Kidney (tissue), 13 donors: ENCODE measurements at regions not wholly inside any gene's neighbourhood (a gene's known extent, or its start where the extent isn't known, plus 50 kb on each side); places are given as distances from the start of the nearest gene placed in this dataset.

Source experiments
- DNase-seq, 5 donors: peaks; one replicate each; pipeline ENCODE4 v3.0.0-alpha.2; 2013 to 2020
- FAIRE-seq: peaks from 2 replicates; lab custom pipeline; 2012; peaks lifted over from hg19 to GRCh38; lab: Jason Lieb, UNC
- H3K27ac ChIP-seq, 2 donors: one replicate each; pipeline ENCODE4 v1.7.0; 2013; ENCODE audit warnings: low read depth in 2 of 2, low read length in 2 of 2, inconsistent platforms in 1 of 2
- H3K27me3 ChIP-seq: one replicate; pipeline ENCODE4 v1.7.1; 2013; ENCODE audit warnings: low read length, inconsistent platforms; ENCODE audit not compliant: control insufficient read depth, insufficient read depth
- H3K36me3 ChIP-seq, 3 donors: one replicate each; pipeline versions ENCODE4 v1.7.0 to v1.7.1; 2013; ENCODE audit warnings: low read length in 3 of 3, control low read depth in 1 of 3, inconsistent platforms in 1 of 3; ENCODE audit not compliant: insufficient read depth in 3 of 3, control insufficient read depth in 2 of 3
- H3K4me1 ChIP-seq, 3 donors: one replicate each; pipeline versions ENCODE4 v1.7.0 to v1.7.1; 2013; ENCODE audit warnings: low read length in 3 of 3, inconsistent platforms in 1 of 3, low read depth in 1 of 3; ENCODE audit not compliant: control insufficient read depth in 2 of 3, insufficient read depth in 2 of 3
- H3K4me3 ChIP-seq, 3 donors: one replicate each; pipeline versions ENCODE4 v1.7.0 to v1.8.1; 2013; ENCODE audit warnings: low read length in 3 of 3, control low read depth in 1 of 3, inconsistent platforms in 1 of 3
- H3K9ac ChIP-seq, 3 donors: one replicate each; pipeline versions ENCODE4 v1.7.0 to v1.7.1; 2013; ENCODE audit warnings: low read length in 3 of 3, control low read depth in 1 of 3, inconsistent platforms in 1 of 3
- H3K9me3 ChIP-seq, 3 donors: one replicate each; pipeline versions ENCODE4 v1.7.0 to v1.7.1; 2013; ENCODE audit warnings: low read length in 3 of 3, control low read depth in 1 of 3, inconsistent platforms in 1 of 3; ENCODE audit not compliant: control insufficient read depth in 2 of 3, insufficient read depth in 1 of 3
- CTCF ChIP-seq: IDR thresholded peaks from 3 replicates; pipeline ENCODE4 v1.5.1; 2012; ENCODE audit warnings: mild to moderate bottlenecking, moderate library complexity, borderline replicate concordance; ENCODE audit not compliant: insufficient read depth; ENCODE audit errors: extremely low read depth
- intact Hi-C: fragments of 100-400 bp; cut with DNase I; formaldehyde crosslinking; loops from one replicate; pipeline ENCODE4 v1.11.1; 2022
- donor health status: control.
- donor health status: control.
- donor health status: control.
- donor health status: control.
- donor health status: control.
- donor health status: DM: yes; HTN: yes; CAD: no.
- donor health status: Normal renal cell carcinoma (clear cell type).

GRCh38 chr13:58879114-58879513 lies 1247.6 kb downstream of the PCDH17 start:
- no peak for TF ChIP-seq CTCF
- intact Hi-C loops: no loop called here
- no peak overlapping the region for H3K27ac ChIP-seq
- H3K27me3 ChIP-seq: no peaks in the 10 kb centered on the region
- H3K4me1 ChIP-seq: peaks cover 0 to 3% (median 0%) of the 10 kb centered on the region in 3 donors
- H3K9ac ChIP-seq: no peak overlapping the region
- no peak for FAIRE-seq
- H3K9me3 ChIP-seq: no peaks in the 10 kb centered on the region
- no peaks in the 10 kb centered on the region for H3K36me3 ChIP-seq
- H3K4me3 ChIP-seq: no peak overlapping the region
- DNase-seq: no peak

GRCh38 chr13:58882516-58882915 lies 1251.0 kb downstream of the PCDH17 start:
- FAIRE-seq (no peak), DNase-seq (no peak)
- H3K9me3 ChIP-seq: no peaks in the 10 kb centered on the region
- intact Hi-C loops: no loop called here
- H3K4me3 ChIP-seq: no peak overlapping the region
- H3K27me3 ChIP-seq: no peaks in the 10 kb centered on the region
- H3K27ac ChIP-seq: no peak overlapping the region
- TF ChIP-seq CTCF: no peak
- H3K9ac ChIP-seq: no peak overlapping the region
- no peaks in the 10 kb centered on the region for H3K36me3 ChIP-seq
- H3K4me1 ChIP-seq: peaks cover 0 to 2% (median 0%) of the 10 kb centered on the region in 3 donors

- FAIRE-seq (no peak), DNase-seq (no peak)
- H3K27me3 ChIP-seq: no peaks in the 10 kb centered on the region
- no peak overlapping the region for H3K27ac ChIP-seq
- H3K4me1 ChIP-seq: peaks cover 0 to 2% (median 0%) of the 10 kb centered on the region in 3 donors
- TF ChIP-seq CTCF: no peak
- H3K4me3 ChIP-seq: no peak overlapping the region
- no peaks in the 10 kb centered on the region for H3K36me3 ChIP-seq
- intact Hi-C loops: no loop called here
- no peak overlapping the region for H3K9ac ChIP-seq
- no peaks in the 10 kb centered on the region for H3K9me3 ChIP-seq
Observed at GRCh38 chr13:58883405-58883804, 1251.9 kb downstream of the PCDH17 start.
